Thymus (tissue), 11 donors: ENCODE measurements at regions not wholly inside any gene's neighbourhood (a gene's known extent, or its start where the extent isn't known, plus 50 kb on each side); places are given as distances from the start of the nearest gene placed in this dataset.

ENCODE experiments used
- DNase-seq, 9 donors: peaks; one replicate each; pipeline ENCODE4 v3.0.0-alpha.2; 2013; ENCODE audit warnings: low spot score in 9 of 9, low read depth in 6 of 9, missing footprints in 1 of 9
- H3K27ac ChIP-seq, 2 donors: one replicate each; pipeline ENCODE4 v1.5.1; 2013; ENCODE audit warnings: control low read depth in 1 of 2, low read depth in 1 of 2, low read length in 1 of 2, mild to moderate bottlenecking in 1 of 2, moderate library complexity in 1 of 2
- H3K27me3 ChIP-seq, 2 donors: one replicate each; pipeline ENCODE4 v1.5.1; 2013; ENCODE audit warnings: low read length in 1 of 2; ENCODE audit not compliant: control insufficient read depth in 2 of 2, insufficient read depth in 1 of 2
- H3K36me3 ChIP-seq, 2 donors: one replicate each; pipeline ENCODE4 v1.5.1; 2013; ENCODE audit warnings: low read length in 1 of 2, mild to moderate bottlenecking in 1 of 2, moderate library complexity in 1 of 2; ENCODE audit not compliant: control insufficient read depth in 2 of 2, insufficient read depth in 2 of 2
- H3K4me1 ChIP-seq, 2 donors: one replicate each; pipeline ENCODE4 v1.5.1; 2013; ENCODE audit warnings: low read length in 2 of 2; ENCODE audit not compliant: control insufficient read depth in 2 of 2, insufficient read depth in 2 of 2
- H3K4me3 ChIP-seq, 2 donors: one replicate each; pipeline ENCODE4 v1.5.1; 2013; ENCODE audit warnings: low read length in 2 of 2, control low read depth in 1 of 2, mild to moderate bottlenecking in 1 of 2
- H3K9me3 ChIP-seq, 2 donors: one replicate each; pipeline ENCODE4 v1.5.1; 2013; ENCODE audit warnings: low read length in 1 of 2, mild to moderate bottlenecking in 1 of 2; ENCODE audit not compliant: control insufficient read depth in 2 of 2, insufficient read depth in 1 of 2
- WGBS: extraction: QIAGEN DNeasy Blood & Tissue Kit; methylation state at CpG from one replicate; pipeline ENCODE4 v1.1.7; 2013; 5-methylcytosine and 5-hydroxymethylcytosine counted together
- donor health status: healthy.

DNA sequence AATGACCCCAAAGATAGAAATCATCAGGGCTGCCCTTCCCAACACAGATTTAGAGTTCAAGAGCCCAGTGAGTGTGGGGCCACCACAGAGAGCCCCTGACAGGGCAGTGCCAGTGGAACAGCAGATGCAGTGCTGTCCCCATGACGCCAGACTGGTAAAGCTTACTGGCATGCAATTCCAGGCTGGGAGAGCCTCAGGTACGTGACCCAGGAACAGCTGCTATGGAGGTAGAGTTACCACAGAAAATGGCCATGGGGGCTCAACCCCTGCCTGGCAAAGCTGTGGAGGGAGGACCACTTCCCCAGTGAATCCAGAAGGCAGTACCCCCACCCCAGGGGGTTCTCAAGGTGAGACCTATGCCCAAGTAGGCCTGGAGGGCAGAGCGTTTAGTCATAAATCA, 228.5 kb downstream of the POLR1F start:
- H3K27ac ChIP-seq = no peak overlapping the region
- no peaks in the 10 kb centered on the region for H3K27me3 ChIP-seq
- H3K9me3 ChIP-seq = peaks cover 0 to 4% of the 10 kb centered on the region in 2 donors
- H3K4me3 ChIP-seq = no peak overlapping the region
- no peak for DNase-seq
- 98% methylated on average over 3 of the region's 3 CpGs for WGBS
- H3K4me1 ChIP-seq = no peaks in the 10 kb centered on the region
- H3K36me3 ChIP-seq = no peaks in the 10 kb centered on the region

GRCh38 chr7:19470031-19470430, 238.8 kb downstream of the POLR1F start:
- Histone ChIP-seq H3K36me3 (no peaks in the 10 kb centered on the region), H3K4me1 (no peaks in the 10 kb centered on the region), H3K27me3 (no peaks in the 10 kb centered on the region), H3K9me3 (no peaks in the 10 kb centered on the region), H3K4me3 (no peak overlapping the region), H3K27ac (no peak overlapping the region)
- WGBS = 90% methylated on average over 3 of the region's 3 CpGs
- DNase-seq = no peak

DNA sequence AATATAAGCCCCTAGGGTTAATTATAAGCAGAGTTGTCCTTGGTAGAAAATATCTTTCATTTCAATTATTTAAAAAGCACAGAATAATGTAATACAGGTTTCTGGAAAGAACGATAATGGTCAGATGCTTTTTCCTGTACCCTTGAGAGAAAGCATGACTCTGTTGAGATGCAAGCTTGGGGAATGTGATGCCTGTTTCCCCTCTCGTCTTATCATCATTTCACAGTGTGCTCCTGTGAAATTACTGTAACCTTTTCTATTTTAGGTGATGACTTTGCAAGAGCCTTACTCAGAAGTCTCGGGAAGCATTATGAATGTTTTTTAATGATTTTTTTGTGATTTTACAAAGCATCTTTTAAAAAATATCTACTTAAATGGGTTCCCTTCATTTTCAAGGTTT, 243.0 kb downstream of the POLR1F start:
- Histone ChIP-seq H3K4me1 (no peaks in the 10 kb centered on the region), H3K9me3 (no peaks in the 10 kb centered on the region), H3K36me3 (no peaks in the 10 kb centered on the region), H3K4me3 (no peak overlapping the region), H3K27me3 (no peaks in the 10 kb centered on the region), H3K27ac (no peak overlapping the region)
- DNase-seq = no peak
- WGBS = 50% methylated on average over 3 of the region's 3 CpGs

- Histone ChIP-seq H3K27me3 (no peaks in the 10 kb centered on the region), H3K27ac (no peak overlapping the region), H3K9me3 (no peaks in the 10 kb centered on the region), H3K4me1 (no peaks in the 10 kb centered on the region), H3K4me3 (no peak overlapping the region), H3K36me3 (no peaks in the 10 kb centered on the region)
- 94% methylated on average over 4 of the region's 4 CpGs for WGBS
- no peak for DNase-seq
Measured at GRCh38 chr7:19464751-19465150, 244.1 kb downstream of the POLR1F start.

- Histone ChIP-seq H3K9me3 (no peaks in the 10 kb centered on the region), H3K4me3 (no peak overlapping the region), H3K27me3 (no peaks in the 10 kb centered on the region), H3K27ac (no peak overlapping the region), H3K4me1 (no peaks in the 10 kb centered on the region), H3K36me3 (no peaks in the 10 kb centered on the region)
- WGBS = 94% methylated on average over 3 of the region's 3 CpGs
- no peak for DNase-seq
Measured at GRCh38 chr7:19464241-19464640, 244.6 kb downstream of the POLR1F start.

DNA sequence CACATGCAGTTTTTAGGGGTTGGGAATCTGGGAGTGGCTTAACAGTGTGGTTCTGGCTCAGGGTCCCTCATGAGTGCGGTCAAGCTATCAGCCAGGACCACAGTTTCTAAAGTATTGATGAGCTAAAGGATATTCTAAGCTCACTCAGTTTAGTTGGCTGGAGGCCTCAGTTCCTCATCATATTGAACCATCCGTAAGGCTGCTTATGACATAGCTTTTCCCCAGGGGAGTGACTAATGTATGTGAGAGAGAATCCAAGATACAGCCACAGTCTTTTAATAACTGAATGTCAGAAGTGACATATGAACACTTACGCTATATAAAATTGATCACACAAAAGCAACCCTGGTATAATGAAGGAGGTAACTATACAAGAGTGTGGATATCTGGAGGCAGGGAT, 245.3 kb downstream of the POLR1F start:
- 97% methylated on average over 3 of the region's 3 CpGs for WGBS
- no peak overlapping the region for H3K4me3 ChIP-seq
- H3K36me3 ChIP-seq = no peaks in the 10 kb centered on the region
- no peak overlapping the region for H3K27ac ChIP-seq
- H3K27me3 ChIP-seq = no peaks in the 10 kb centered on the region
- no peaks in the 10 kb centered on the region for H3K4me1 ChIP-seq
- DNase-seq = no peak
- no peaks in the 10 kb centered on the region for H3K9me3 ChIP-seq

- Histone ChIP-seq H3K27ac (no peak overlapping the region), H3K4me1 (no peaks in the 10 kb centered on the region), H3K36me3 (no peaks in the 10 kb centered on the region), H3K9me3 (peaks cover 0 to 14% of the 10 kb centered on the region in 2 donors), H3K27me3 (no peaks in the 10 kb centered on the region), H3K4me3 (no peak overlapping the region)
- 47% methylated on average over 2 of the region's 2 CpGs for WGBS
- no peak for DNase-seq
Measured at GRCh38 chr7:19455623-19456022, 253.2 kb downstream of the POLR1F start.

DNA sequence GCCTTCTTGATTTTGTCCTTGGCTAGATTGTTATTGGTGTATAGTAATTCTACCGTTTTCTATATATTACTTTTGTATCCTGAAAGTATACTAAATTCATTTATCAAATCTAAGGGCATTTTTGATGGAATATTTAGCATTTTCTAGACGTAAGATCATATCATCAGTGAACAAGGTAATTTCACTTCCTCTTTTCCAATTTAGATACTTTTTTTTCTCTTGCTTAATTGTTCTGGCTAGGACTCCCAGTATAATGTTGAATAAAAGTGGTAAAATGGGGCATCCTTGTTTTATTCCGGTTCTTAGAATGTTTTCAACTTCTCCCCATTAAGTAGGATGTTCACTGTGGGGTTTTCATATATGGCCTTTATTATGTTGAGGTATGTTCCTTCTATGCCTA, 260.7 kb downstream of the POLR1F start:
- Histone ChIP-seq H3K27me3 (no peaks in the 10 kb centered on the region), H3K9me3 (no peaks in the 10 kb centered on the region), H3K27ac (no peak overlapping the region), H3K4me3 (no peak overlapping the region), H3K36me3 (no peaks in the 10 kb centered on the region), H3K4me1 (no peaks in the 10 kb centered on the region)
- DNase-seq = no peak
- 69% methylated on average over 3 of the region's 3 CpGs for WGBS

DNA sequence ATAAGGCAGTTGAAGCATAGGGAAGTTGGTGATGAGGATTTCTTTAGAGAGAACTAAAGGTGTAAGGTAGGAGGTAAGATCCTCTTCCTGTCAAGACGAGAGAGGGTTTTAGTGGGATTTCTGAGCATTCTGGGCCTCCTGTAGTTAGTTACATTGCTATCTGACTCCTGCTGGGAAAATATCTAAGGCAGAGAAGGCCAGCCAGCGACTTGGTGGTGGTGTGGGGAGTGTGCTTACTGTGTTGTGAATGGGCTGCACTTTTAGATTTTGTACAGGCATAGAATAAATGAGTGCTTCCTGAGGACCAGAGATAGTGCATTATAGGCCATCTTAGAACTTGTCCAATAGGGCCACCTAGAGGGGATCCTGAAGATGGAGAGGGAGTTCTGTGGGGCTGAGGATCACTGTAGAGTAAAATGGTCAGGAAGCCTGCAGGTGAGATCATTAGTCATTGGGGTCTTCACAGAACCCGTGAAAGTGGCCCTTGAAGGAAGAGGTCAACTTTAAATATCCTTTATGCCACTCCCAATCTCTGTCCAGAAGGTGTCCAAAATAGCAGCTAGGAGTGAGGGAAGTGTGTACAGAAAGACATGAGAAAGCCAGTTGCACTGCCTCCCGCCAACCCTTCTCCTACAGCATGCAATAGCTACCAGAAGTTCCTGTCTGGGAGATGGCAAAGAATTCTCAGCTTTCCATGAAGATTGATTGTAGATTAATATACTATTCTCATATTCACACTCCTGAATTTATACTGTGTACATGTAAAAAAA, 266.6 kb downstream of the POLR1F start:
- Histone ChIP-seq H3K36me3 (no peaks in the 10 kb centered on the region), H3K27ac (no peak overlapping the region), H3K4me3 (no peak overlapping the region), H3K27me3 (no peaks in the 10 kb centered on the region), H3K4me1 (no peaks in the 10 kb centered on the region), H3K9me3 (no peaks in the 10 kb centered on the region)
- no peak for DNase-seq
- WGBS = 84% methylated on average over 4 of the region's 4 CpGs
